HEK293 (cell line): ENCODE measurements at regions not wholly inside any gene's neighbourhood (a gene's known extent, or its start where the extent isn't known, plus 50 kb on each side); places are given as distances from the start of the nearest gene placed in this dataset.

ENCODE experiments used
- CTCF ChIA-PET: fragments of 350-600 bp; formaldehyde crosslinking; extraction: SDS; loops from one replicate; lab custom pipeline; 2021; ENCODE audit warnings: antibody characterized with exemption; lab: Yijun Ruan, JAX
- POLR2A ChIA-PET: fragments of 300-600 bp; formaldehyde crosslinking; extraction: SDS; loops from one replicate; lab custom pipeline; 2020; ENCODE audit warnings: antibody characterized with exemption, inconsistent platforms; lab: Yijun Ruan, JAX
- H3K27ac ChIP-seq: fragments of 200-500 bp; sonication (Bioruptor generic); 2 replicates; pipeline ENCODE4 v1.5.1; 2014; ENCODE audit warnings: low read depth, low read length, control low read depth, inconsistent platforms; ENCODE audit errors: extremely low read depth
- H3K36me3 ChIP-seq, 2 experiments: fragments of 200-500 bp in 1 of 2; sonication (Bioruptor generic) in 1 of 2; 1 replicate in 1 of 2; 2 replicates in 1 of 2; pipeline ENCODE4 v1.5.1; 2014 to 2017; ENCODE audit warnings: inconsistent platforms in 2 of 2, low read length in 2 of 2; ENCODE audit not compliant: control insufficient read depth in 2 of 2, insufficient read depth in 1 of 2
- H3K4me1 ChIP-seq: fragments of 200-500 bp; sonication (Bioruptor generic); 2 replicates; pipeline ENCODE4 v1.5.1; 2014; ENCODE audit warnings: mild to moderate bottlenecking, low read length, inconsistent platforms; ENCODE audit not compliant: control insufficient read depth, insufficient read depth
- H3K4me3 ChIP-seq: 2 replicates; pipeline ENCODE4 v1.5.1; 2011; ENCODE audit warnings: low read depth, mild to moderate bottlenecking, control low read depth, low read length, moderate library complexity
- H3K9me3 ChIP-seq: fragments of 200-500 bp; sonication (Bioruptor generic); 2 replicates; pipeline ENCODE4 v1.5.1; 2014; ENCODE audit warnings: low read depth, low read length, inconsistent platforms; ENCODE audit not compliant: control insufficient read depth, insufficient read depth
- EGR2 ChIP-seq: fragments of 450-650 bp; formaldehyde crosslinking; IDR thresholded peaks from 2 replicates; pipeline ENCODE4 v1.5.1; 2016; ENCODE audit warnings: low read depth, missing biosample characterization, missing genetic modification characterization
- INSM2 ChIP-seq: fragments of 450-650 bp; formaldehyde crosslinking; IDR thresholded peaks from 2 replicates; pipeline ENCODE4 v1.5.1; 2016; ENCODE audit warnings: missing biosample characterization, missing genetic modification characterization
- OSR2 ChIP-seq: fragments of 450-650 bp; formaldehyde crosslinking; IDR thresholded peaks from 2 replicates; pipeline ENCODE4 v1.5.1; 2016; ENCODE audit warnings: missing biosample characterization, missing genetic modification characterization
- YY2 ChIP-seq: fragments of 450-650 bp; formaldehyde crosslinking; IDR thresholded peaks from 2 replicates; pipeline ENCODE4 v1.5.1; 2016; ENCODE audit warnings: missing biosample characterization, missing genetic modification characterization
- ZBTB17 ChIP-seq: fragments of 450-650 bp; formaldehyde crosslinking; IDR thresholded peaks from 2 replicates; pipeline ENCODE4 v1.5.1; 2016; ENCODE audit warnings: missing biosample characterization, missing genetic modification characterization
- ZFP37 ChIP-seq: fragments of 450-650 bp; formaldehyde crosslinking; IDR thresholded peaks from 2 replicates; pipeline ENCODE4 v1.5.1; 2016; ENCODE audit warnings: missing biosample characterization, missing genetic modification characterization
- ZNF133 ChIP-seq: fragments of 450-650 bp; formaldehyde crosslinking; IDR thresholded peaks from 2 replicates; pipeline ENCODE4 v1.5.1; 2016; ENCODE audit warnings: missing biosample characterization, missing genetic modification characterization
- ZNF175 ChIP-seq: fragments of 450-650 bp; formaldehyde crosslinking; IDR thresholded peaks from 2 replicates; pipeline ENCODE4 v1.5.1; 2016; ENCODE audit warnings: missing biosample characterization, missing genetic modification characterization
- ZNF2 ChIP-seq: fragments of 450-650 bp; formaldehyde crosslinking; IDR thresholded peaks from 2 replicates; pipeline ENCODE4 v1.5.1; 2016; ENCODE audit warnings: missing biosample characterization, missing genetic modification characterization
- ZNF239 ChIP-seq: fragments of 450-650 bp; formaldehyde crosslinking; IDR thresholded peaks from 2 replicates; pipeline ENCODE4 v1.5.1; 2016; ENCODE audit warnings: missing biosample characterization, missing genetic modification characterization
- ZNF311 ChIP-seq: fragments of 450-650 bp; formaldehyde crosslinking; IDR thresholded peaks from 2 replicates; pipeline ENCODE4 v1.5.1; 2017; ENCODE audit warnings: missing biosample characterization, missing genetic modification characterization, borderline replicate concordance
- ZNF324 ChIP-seq: fragments of 450-650 bp; formaldehyde crosslinking; IDR thresholded peaks from 2 replicates; pipeline ENCODE4 v1.5.1; 2016; ENCODE audit warnings: missing biosample characterization, missing genetic modification characterization
- ZNF391 ChIP-seq: fragments of 450-650 bp; formaldehyde crosslinking; IDR thresholded peaks from 2 replicates; pipeline ENCODE4 v1.5.1; 2016; ENCODE audit warnings: low read depth, missing biosample characterization, missing genetic modification characterization, borderline replicate concordance
- ZNF513 ChIP-seq: fragments of 450-650 bp; IDR thresholded peaks from 2 replicates; pipeline ENCODE4 v1.5.1; 2018; ENCODE audit warnings: missing biosample characterization, missing genetic modification characterization
- ZNF529 ChIP-seq: fragments of 450-650 bp; formaldehyde crosslinking; IDR thresholded peaks from 2 replicates; pipeline ENCODE4 v1.5.1; 2017; ENCODE audit warnings: missing genetic modification characterization, missing biosample characterization; ENCODE audit not compliant: insufficient replicate concordance
- ZNF544 ChIP-seq: fragments of 450-650 bp; formaldehyde crosslinking; IDR thresholded peaks from 2 replicates; pipeline ENCODE4 v1.5.0; 2017; ENCODE audit warnings: missing biosample characterization, missing genetic modification characterization
- ZNF664 ChIP-seq: fragments of 450-650 bp; formaldehyde crosslinking; IDR thresholded peaks from 2 replicates; pipeline ENCODE4 v1.5.1; 2016; ENCODE audit warnings: missing biosample characterization, missing genetic modification characterization
- ZNF692 ChIP-seq: fragments of 450-650 bp; formaldehyde crosslinking; IDR thresholded peaks from 2 replicates; pipeline ENCODE4 v1.5.1; 2016; ENCODE audit warnings: missing biosample characterization, missing genetic modification characterization
- ZNF791 ChIP-seq: fragments of 450-650 bp; formaldehyde crosslinking; IDR thresholded peaks from 2 replicates; pipeline ENCODE4 v1.5.1; 2016; ENCODE audit warnings: missing biosample characterization, missing genetic modification characterization
- ZSCAN23 ChIP-seq: fragments of 450-650 bp; formaldehyde crosslinking; IDR thresholded peaks from 2 replicates; pipeline ENCODE4 v1.5.1; 2016; ENCODE audit warnings: missing biosample characterization, missing genetic modification characterization
- TF ChIP-seq, protein P1 (sequence below): fragments of 450-650 bp; formaldehyde crosslinking; IDR thresholded peaks from 2 replicates; pipeline ENCODE4 v1.5.1; 2016; ENCODE audit warnings: missing biosample characterization, missing genetic modification characterization

DNA sequence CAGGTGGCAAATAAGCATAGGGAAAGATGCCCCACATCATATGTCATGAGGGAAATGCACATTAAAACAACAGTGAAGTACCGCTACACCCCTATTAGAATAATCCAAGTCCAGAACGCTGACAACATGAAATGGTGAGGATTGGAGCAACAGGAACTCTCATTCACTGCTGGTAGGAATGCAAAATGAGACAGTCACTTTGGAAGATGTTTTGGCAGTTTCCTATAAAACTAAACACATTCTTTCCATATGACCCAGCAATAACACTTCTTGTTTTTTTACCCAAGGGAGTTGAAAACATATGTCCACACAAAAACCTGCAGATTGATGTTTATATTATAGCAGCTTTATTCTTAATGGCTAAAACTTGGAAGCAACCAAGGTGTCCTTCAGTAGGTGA is 116.4 kb upstream of the TOPAZ1 start (continued):
- TF ChIP-seq ZNF513 (tag by site-specific recombination) (no peak), ZBTB17 (tag by site-specific recombination) (no peak)

DNA sequence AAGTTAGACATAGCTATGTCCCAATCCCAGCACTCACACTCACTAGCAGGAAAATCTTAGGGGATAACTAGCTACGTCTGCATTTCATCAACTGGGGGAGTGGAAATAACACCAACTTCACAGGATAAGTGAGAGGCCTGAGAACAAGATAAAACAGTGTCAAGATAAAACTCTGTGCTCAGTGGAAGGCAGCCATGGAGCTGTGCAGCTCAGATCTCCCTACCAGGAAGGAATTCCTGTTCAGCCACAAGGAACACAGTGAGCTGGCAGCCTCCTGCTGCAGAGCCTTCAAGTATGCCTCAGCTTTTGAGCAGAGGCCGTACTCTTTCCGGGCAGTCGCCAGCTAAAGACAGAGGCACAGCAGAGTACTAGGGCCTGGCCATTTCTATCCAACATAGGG is 115.8 kb upstream of the TOPAZ1 start:
- Histone ChIP-seq H3K36me3 (no peaks in the 10 kb centered on the region), H3K27ac (no peak overlapping the region), H3K9me3 (no peaks in the 10 kb centered on the region), H3K4me1 (no peaks in the 10 kb centered on the region), H3K4me3 (no peak overlapping the region)
- POLR2A ChIA-PET: no interaction called here
- CTCF ChIA-PET: interaction anchor here (1.0 kb wide), 1 partner anchor 270 kb away, joined by 4 read pairs; no protein-coding TSS in a partner anchor
- TF ChIP-seq ZNF324 (tag by site-specific recombination): no peak
- TF ChIP-seq ZNF175 (tag by site-specific recombination): no peak
- TF ChIP-seq ZFP37 (tag by site-specific recombination): no peak
- no peak for TF ChIP-seq ZNF2 (tag by site-specific recombination)
- TF ChIP-seq, protein P1, sequence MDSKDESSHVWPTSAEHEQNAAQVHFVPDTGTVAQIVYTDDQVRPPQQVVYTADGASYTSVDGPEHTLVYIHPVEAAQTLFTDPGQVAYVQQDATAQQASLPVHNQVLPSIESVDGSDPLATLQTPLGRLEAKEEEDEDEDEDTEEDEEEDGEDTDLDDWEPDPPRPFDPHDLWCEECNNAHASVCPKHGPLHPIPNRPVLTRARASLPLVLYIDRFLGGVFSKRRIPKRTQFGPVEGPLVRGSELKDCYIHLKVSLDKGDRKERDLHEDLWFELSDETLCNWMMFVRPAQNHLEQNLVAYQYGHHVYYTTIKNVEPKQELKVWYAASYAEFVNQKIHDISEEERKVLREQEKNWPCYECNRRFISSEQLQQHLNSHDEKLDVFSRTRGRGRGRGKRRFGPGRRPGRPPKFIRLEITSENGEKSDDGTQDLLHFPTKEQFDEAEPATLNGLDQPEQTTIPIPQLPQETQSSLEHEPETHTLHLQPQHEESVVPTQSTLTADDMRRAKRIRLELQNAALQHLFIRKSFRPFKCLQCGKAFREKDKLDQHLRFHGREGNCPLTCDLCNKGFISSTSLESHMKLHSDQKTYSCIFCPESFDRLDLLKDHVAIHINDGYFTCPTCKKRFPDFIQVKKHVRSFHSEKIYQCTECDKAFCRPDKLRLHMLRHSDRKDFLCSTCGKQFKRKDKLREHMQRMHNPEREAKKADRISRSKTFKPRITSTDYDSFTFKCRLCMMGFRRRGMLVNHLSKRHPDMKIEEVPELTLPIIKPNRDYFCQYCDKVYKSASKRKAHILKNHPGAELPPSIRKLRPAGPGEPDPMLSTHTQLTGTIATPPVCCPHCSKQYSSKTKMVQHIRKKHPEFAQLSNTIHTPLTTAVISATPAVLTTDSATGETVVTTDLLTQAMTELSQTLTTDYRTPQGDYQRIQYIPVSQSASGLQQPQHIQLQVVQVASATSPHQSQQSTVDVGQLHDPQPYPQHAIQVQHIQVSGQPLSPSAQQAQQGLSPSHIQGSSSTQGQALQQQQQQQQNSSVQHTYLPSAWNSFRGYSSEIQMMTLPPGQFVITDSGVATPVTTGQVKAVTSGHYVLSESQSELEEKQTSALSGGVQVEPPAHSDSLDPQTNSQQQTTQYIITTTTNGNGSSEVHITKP (tag by site-specific recombination): no peak
- no peak for TF ChIP-seq ZNF239 (tag by site-specific recombination)
- TF ChIP-seq YY2 (tag by site-specific recombination): no peak
- no peak for TF ChIP-seq ZNF692
- no peak for TF ChIP-seq ZSCAN23 (tag by site-specific recombination)

DNA sequence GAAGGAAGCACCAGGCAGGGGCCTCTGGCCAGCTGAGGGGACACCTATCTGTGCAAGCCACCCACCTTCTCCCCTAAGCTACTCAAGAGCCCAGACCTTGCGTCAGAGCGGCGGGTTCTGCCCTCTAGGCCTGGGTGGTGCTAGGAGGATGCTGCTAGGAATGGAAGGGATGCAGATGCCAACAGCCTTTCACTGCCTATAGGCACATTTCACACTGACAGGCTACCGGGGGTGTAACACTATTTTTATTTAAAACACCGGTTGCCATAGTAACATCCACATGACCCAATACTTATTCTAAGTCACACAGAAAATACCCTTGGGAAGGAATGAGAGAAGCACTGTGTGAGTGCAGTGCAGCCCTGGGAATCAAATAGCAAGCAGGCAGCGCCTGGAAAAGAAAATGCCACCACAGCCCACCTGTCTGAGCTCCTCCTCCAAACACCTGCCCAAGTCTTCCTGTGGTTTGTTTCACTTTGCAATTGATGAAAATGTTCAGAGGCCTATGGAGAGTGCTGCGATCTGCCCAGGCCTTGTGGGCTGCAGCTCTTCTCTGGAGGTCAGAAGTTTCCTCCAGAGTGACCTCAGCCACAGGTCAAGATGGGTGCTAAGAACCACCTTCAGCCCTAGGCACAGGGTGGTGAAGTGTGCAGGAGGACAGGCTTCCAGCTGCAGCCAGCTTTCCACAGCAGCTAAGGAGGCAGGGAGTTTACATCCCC is 113.5 kb upstream of the TOPAZ1 start:
- POLR2A ChIA-PET: no interaction called here
- H3K4me3 ChIP-seq: no peak overlapping the region
- no peak overlapping the region for H3K27ac ChIP-seq
- CTCF ChIA-PET: interaction anchor here (0.6 to 1.0 kb wide), 2 partner anchors 17 to 194 kb away, joined by 3 read pairs; no protein-coding TSS in a partner anchor
- H3K36me3 ChIP-seq: no peaks in the 10 kb centered on the region
- no peaks in the 10 kb centered on the region for H3K4me1 ChIP-seq
- no peaks in the 10 kb centered on the region for H3K9me3 ChIP-seq
- TF ChIP-seq OSR2 (tag by site-specific recombination) (no peak), INSM2 (tag by site-specific recombination) (no peak), EGR2 (tag by site-specific recombination) (no peak), ZNF133 (no peak), ZNF544 (tag by site-specific recombination) (no peak), ZNF311 (tag by site-specific recombination) (no peak), ZNF529 (tag by site-specific recombination) (no peak), ZNF664 (no peak), ZNF791 (no peak), ZNF391 (tag by site-specific recombination) (no peak)
- TF ChIP-seq, protein P1 (tag by site-specific recombination): no peak
